H9 (cell line): ENCODE measurements at regions not wholly inside any gene's neighbourhood (a gene's known extent, or its start where the extent isn't known, plus 50 kb on each side); places are given as distances from the start of the nearest gene placed in this dataset.
A peak's percentile ranks its signal among the peaks of the same experiment; 100 is the strongest.

Source experiments
- DNase-seq: peaks from one replicate; pipeline ENCODE4 v3.0.0-alpha.2; 2017
- H2AFZ ChIP-seq: one replicate; pipeline ENCODE4 v1.6.1; 2013; ENCODE audit warnings: mild to moderate bottlenecking, low read length, control low read depth, moderate library complexity
- H2AK5ac ChIP-seq: 2 replicates; pipeline ENCODE4 v1.6.1; 2013; ENCODE audit warnings: low read length, control low read depth, mixed read lengths; ENCODE audit not compliant: insufficient read length
- H2BK120ac ChIP-seq: one replicate; pipeline ENCODE4 v1.6.1; 2013; ENCODE audit warnings: low read depth, mild to moderate bottlenecking, low read length, control low read depth, inconsistent platforms; ENCODE audit not compliant: poor library complexity, severe bottlenecking
- H2BK12ac ChIP-seq: 2 replicates; pipeline ENCODE4 v1.6.1; 2013; ENCODE audit warnings: low read length, control low read depth, mixed read lengths, low read depth; ENCODE audit not compliant: insufficient read length
- H2BK15ac ChIP-seq: 2 replicates; pipeline ENCODE4 v1.6.1; 2013; ENCODE audit warnings: low read depth, low read length, control low read depth
- H2BK20ac ChIP-seq: one replicate; pipeline ENCODE4 v1.6.1; 2013; ENCODE audit warnings: low read depth, mild to moderate bottlenecking, low read length, control low read depth, inconsistent platforms; ENCODE audit not compliant: poor library complexity, severe bottlenecking
- H2BK5ac ChIP-seq: 2 replicates; pipeline ENCODE4 v1.6.1; 2013; ENCODE audit warnings: low read length, control low read depth, mixed read lengths; ENCODE audit not compliant: insufficient read length
- H3K14ac ChIP-seq: 2 replicates; pipeline ENCODE4 v1.6.1; 2013; ENCODE audit warnings: low read length, control low read depth; ENCODE audit not compliant: insufficient read depth
- H3K18ac ChIP-seq: 2 replicates; pipeline ENCODE4 v1.6.1; 2013; ENCODE audit warnings: low read depth, mild to moderate bottlenecking, mixed read lengths, low read length, control low read depth; ENCODE audit not compliant: insufficient read length
- H3K23ac ChIP-seq: 2 replicates; pipeline ENCODE4 v1.6.1; 2013; ENCODE audit warnings: low read length, control low read depth, mixed read lengths, low read depth; ENCODE audit not compliant: insufficient read length
- H3K23me2 ChIP-seq: 2 replicates; pipeline ENCODE4 v1.6.1; 2013; ENCODE audit warnings: low read depth, mild to moderate bottlenecking, mixed read lengths, low read length, control low read depth; ENCODE audit not compliant: insufficient read length, poor library complexity, severe bottlenecking
- H3K27ac ChIP-seq: 2 replicates; pipeline ENCODE4 v1.5.1; 2013; ENCODE audit warnings: low read length, control low read depth, mixed read lengths, low read depth; ENCODE audit not compliant: insufficient read length
- H3K27me3 ChIP-seq: 2 replicates; pipeline ENCODE4 v1.6.1; 2013; ENCODE audit warnings: low read length, control low read depth, inconsistent platforms; ENCODE audit not compliant: insufficient read depth
- H3K4ac ChIP-seq: 2 replicates; pipeline ENCODE4 v1.6.1; 2013; ENCODE audit warnings: low read depth, mild to moderate bottlenecking, control low read depth, inconsistent platforms, low read length, moderate library complexity
- H3K4me1 ChIP-seq: 2 replicates; pipeline ENCODE4 v1.6.1; 2013; ENCODE audit warnings: low read length, control low read depth, inconsistent platforms; ENCODE audit not compliant: insufficient read depth
- H3K4me2 ChIP-seq: 2 replicates; pipeline ENCODE4 v1.6.1; 2013; ENCODE audit warnings: low read length, control low read depth, mixed read lengths; ENCODE audit not compliant: insufficient read length, insufficient read depth
- H3K56ac ChIP-seq: 2 replicates; pipeline ENCODE4 v1.6.1; 2013; ENCODE audit warnings: low read depth, mild to moderate bottlenecking, mixed read lengths, low read length, control low read depth; ENCODE audit not compliant: insufficient read length
- H3K79me1 ChIP-seq: 2 replicates; pipeline ENCODE4 v1.6.1; 2013; ENCODE audit warnings: low read depth, mild to moderate bottlenecking, moderate library complexity, low read length, control low read depth, inconsistent platforms; ENCODE audit not compliant: insufficient read depth, poor library complexity, severe bottlenecking
- H3K79me2 ChIP-seq: 2 replicates; pipeline ENCODE4 v1.6.1; 2013; ENCODE audit warnings: low read length, control low read depth, inconsistent platforms; ENCODE audit not compliant: insufficient read depth
- H3K9ac ChIP-seq: 2 replicates; pipeline ENCODE4 v1.6.1; 2013; ENCODE audit warnings: low read length, control low read depth, mixed read lengths; ENCODE audit not compliant: insufficient read length; ENCODE audit errors: extremely low read depth
- H3K9me3 ChIP-seq: one replicate; pipeline ENCODE4 v1.6.1; 2013; ENCODE audit warnings: low read depth, low read length, inconsistent platforms; ENCODE audit not compliant: control insufficient read depth
- H3T11ph ChIP-seq: one replicate; pipeline ENCODE4 v1.6.1; 2013; ENCODE audit warnings: mild to moderate bottlenecking, low read length, control low read depth, inconsistent platforms
- H4K20me1 ChIP-seq: one replicate; pipeline ENCODE4 v1.6.1; 2013; ENCODE audit not compliant: control insufficient read depth, insufficient read length, insufficient read depth
- H4K5ac ChIP-seq: 2 replicates; pipeline ENCODE4 v1.6.1; 2013; ENCODE audit warnings: low read depth, mild to moderate bottlenecking, mixed read lengths, low read length, control low read depth; ENCODE audit not compliant: insufficient read length
- H4K8ac ChIP-seq: replicated peaks from 2 replicates; pipeline ENCODE4 v1.6.1; 2013; ENCODE audit warnings: low read length, control low read depth, mixed read lengths, low read depth; ENCODE audit not compliant: insufficient read length
- H4K91ac ChIP-seq: 2 replicates; pipeline ENCODE4 v1.6.1; 2013; ENCODE audit warnings: low read depth, mild to moderate bottlenecking, moderate library complexity, mixed read lengths, low read length, control low read depth; ENCODE audit not compliant: insufficient read length
- H3K27ac Mint-ChIP-seq, 3 experiments: 2 replicates in 2 of 3; 3 replicates in 1 of 3; pipeline ENCODE4 v1.8.0; 2020 to 2021; ENCODE audit warnings: mixed read lengths in 3 of 3, mild to moderate bottlenecking in 1 of 3, moderate library complexity in 1 of 3
- H3K27me3 Mint-ChIP-seq: 2 replicates; pipeline ENCODE4 v1.8.0; 2021; ENCODE audit warnings: low read depth, mild to moderate bottlenecking, moderate library complexity, mixed read lengths
- H3K36me3 Mint-ChIP-seq, 3 experiments: 2 replicates in 2 of 3; 3 replicates in 1 of 3; pipeline ENCODE4 v1.8.0; 2020 to 2021; ENCODE audit warnings: low read depth in 3 of 3, mixed read lengths in 3 of 3; ENCODE audit not compliant: insufficient read depth in 1 of 3
- H3K4me1 Mint-ChIP-seq, 2 experiments: 2 replicates each; pipeline ENCODE4 v1.8.0; 2020; ENCODE audit warnings: mixed read lengths in 2 of 2
- H3K4me3 Mint-ChIP-seq, 2 experiments: 2 replicates in 1 of 2; 3 replicates in 1 of 2; pipeline ENCODE4 v1.8.0; 2020 to 2021; ENCODE audit warnings: mild to moderate bottlenecking in 2 of 2, mixed read lengths in 2 of 2, moderate library complexity in 1 of 2
- H3K9me3 Mint-ChIP-seq, 2 experiments: 2 replicates in 1 of 2; 3 replicates in 1 of 2; pipeline ENCODE4 v1.8.0; 2020; ENCODE audit warnings: mild to moderate bottlenecking in 2 of 2, mixed read lengths in 2 of 2, moderate library complexity in 1 of 2
- CTCF ChIP-seq: fragments of 200-600 bp; sonication (generic); conservative IDR thresholded peaks from 3 replicates; pipeline ENCODE4 v1.8.0; 2021; ENCODE audit warnings: antibody characterized with exemption, mild to moderate bottlenecking
- WGBS: extraction: QIAGEN DNeasy Blood & Tissue Kit; methylation state at CpG from one replicate; pipeline ENCODE4 v1.1.7; 2013; ENCODE audit warnings: missing lambda C conversion rate, low lambda C conversion rate, mixed read lengths; ENCODE audit not compliant: insufficient read length; ENCODE audit errors: extremely low coverage; 5-methylcytosine and 5-hydroxymethylcytosine counted together

DNA sequence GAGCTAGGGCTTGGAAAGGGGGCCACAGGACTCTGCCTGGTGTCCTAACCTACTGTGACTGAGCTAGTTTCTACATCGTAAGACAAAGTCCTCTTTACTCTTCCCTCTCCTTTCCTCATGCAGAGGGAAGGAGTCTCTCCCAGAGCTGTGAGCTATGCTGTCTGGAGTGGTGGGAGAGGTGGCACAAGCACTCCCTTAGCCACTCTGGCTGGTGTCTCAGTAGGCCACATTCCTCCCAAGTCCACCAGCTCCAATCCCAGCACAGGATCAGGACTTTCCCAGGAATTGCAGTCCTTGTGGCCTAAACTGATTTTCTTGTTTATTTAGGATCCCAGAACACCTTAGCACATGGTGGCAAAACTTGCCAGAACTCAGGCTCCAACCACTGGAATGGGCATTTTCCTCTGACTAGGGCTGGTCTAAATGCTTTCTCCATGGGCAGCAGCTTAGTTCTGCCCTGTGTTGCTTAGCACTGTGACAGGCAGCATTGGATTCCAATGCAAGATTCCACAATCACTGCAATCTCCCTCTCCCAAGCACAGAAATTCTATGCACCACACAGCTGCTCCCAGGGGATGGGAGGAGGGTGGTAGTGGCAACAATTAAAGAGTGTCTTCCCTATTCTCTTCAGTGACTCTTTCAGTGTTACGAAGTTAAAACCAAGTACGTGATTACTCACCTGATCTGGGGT lies 733.3 kb downstream of the HACE1 start:
- H3K9ac ChIP-seq, result no peak overlapping the region
- H3K4ac ChIP-seq, result no peak overlapping the region
- H3K79me1 ChIP-seq, result no peaks in the 10 kb centered on the region
- H4K8ac ChIP-seq, result no peak overlapping the region
- no peaks in the 10 kb centered on the region for H3K9me3 ChIP-seq
- Mint-ChIP-seq H3K36me3 (peaks cover 4 to 13% (median 12%) of the 10 kb centered on the region in 3 experiments), H3K4me1 (peaks cover 9 to 12% of the 10 kb centered on the region in 2 experiments), H3K27ac (peak overlapping the region in 1 of 3 experiments; percentile 52; a peak in 1 of 7 replicates), H3K9me3 (peaks cover 3 to 22% of the 10 kb centered on the region in 2 experiments; a peak in 4 of 5 replicates), H3K4me3 (no peak overlapping the region), H3K27me3 (no peaks in the 10 kb centered on the region)
- H4K91ac ChIP-seq, result no peak overlapping the region
- H3K23ac ChIP-seq, result no peak overlapping the region
- no peaks in the 10 kb centered on the region for H3K79me2 ChIP-seq
- H3K14ac ChIP-seq, result no peak overlapping the region
- no peak overlapping the region for H3K27ac ChIP-seq
- DNase-seq, result peak; percentile 26
- no peak overlapping the region for H4K5ac ChIP-seq
- no peak overlapping the region for H2AFZ ChIP-seq
- no peak overlapping the region for H3K56ac ChIP-seq
- no peak overlapping the region for H2BK15ac ChIP-seq
- H2BK12ac ChIP-seq, result no peak overlapping the region
- no peak overlapping the region for H3K4me2 ChIP-seq
- no peak overlapping the region for H3K18ac ChIP-seq
- no peak overlapping the region for H3T11ph ChIP-seq
- no peak overlapping the region for H2AK5ac ChIP-seq
- no peak for TF ChIP-seq CTCF
- no peaks in the 10 kb centered on the region for H3K4me1 ChIP-seq
- no peak overlapping the region for H2BK120ac ChIP-seq
- WGBS, result no CpG with 5 or more reads among the region's 3 CpGs
- no peaks in the 10 kb centered on the region for H4K20me1 ChIP-seq
- H3K23me2 ChIP-seq, result no peaks in the 10 kb centered on the region
- no peaks in the 10 kb centered on the region for H3K27me3 ChIP-seq
- H2BK5ac ChIP-seq, result no peak overlapping the region
- H2BK20ac ChIP-seq, result no peak overlapping the region
